Fibroblast of upper back skin (primary cell): ENCODE measurements at regions not wholly inside any gene's neighbourhood (a gene's known extent, or its start where the extent isn't known, plus 50 kb on each side); places are given as distances from the start of the nearest gene placed in this dataset.

Experiments used
- DNase-seq: peaks from one replicate; pipeline ENCODE4 v3.0.0-alpha.2; 2013

GRCh38 chr4:65120287-65120686, 550.0 kb downstream of the EPHA5 start:
- DNase-seq, result no peak

- no peak for DNase-seq
Measured at GRCh38 chr4:65102419-65102818, 567.9 kb downstream of the EPHA5 start.

GRCh38 chr4:65096630-65097029, 573.7 kb downstream of the EPHA5 start:
- no peak for DNase-seq

- no peak for DNase-seq
Measured at GRCh38 chr4:65089666-65090065, 580.6 kb downstream of the EPHA5 start.

- DNase-seq, result no peak
Measured at GRCh38 chr4:65083076-65083475, 587.2 kb downstream of the EPHA5 start.

- DNase-seq, result no peak
Measured at GRCh38 chr4:65071564-65071963, 598.7 kb downstream of the EPHA5 start.

GRCh38 chr4:65069177-65069576, 601.1 kb downstream of the EPHA5 start:
- DNase-seq, result no peak

GRCh38 chr4:65066106-65066505, 604.2 kb downstream of the EPHA5 start:
- no peak for DNase-seq

GRCh38 chr4:65063601-65064000, 606.7 kb downstream of the EPHA5 start:
- no peak for DNase-seq

GRCh38 chr4:65050786-65051185, 619.5 kb downstream of the EPHA5 start:
- no peak for DNase-seq

- no peak for DNase-seq
Measured at GRCh38 chr4:65046192-65047133, 623.8 kb downstream of the EPHA5 start.

- DNase-seq, result no peak
Measured at GRCh38 chr4:65033899-65034298, 624.6 kb upstream of the TECRL start.

- no peak for DNase-seq
Measured at GRCh38 chr4:65028592-65028991, 619.3 kb upstream of the TECRL start.

- no peak for DNase-seq
Measured at GRCh38 chr4:65023883-65024670, 614.8 kb upstream of the TECRL start.

GRCh38 chr4:65023081-65023480, 613.8 kb upstream of the TECRL start:
- no peak for DNase-seq

- no peak for DNase-seq
Measured at GRCh38 chr4:65021737-65022136, 612.5 kb upstream of the TECRL start.

GRCh38 chr4:65021149-65021548, 611.9 kb upstream of the TECRL start:
- no peak for DNase-seq

- no peak for DNase-seq
Measured at GRCh38 chr4:65019775-65020174, 610.5 kb upstream of the TECRL start.

GRCh38 chr4:65018313-65018712, 609.1 kb upstream of the TECRL start:
- no peak for DNase-seq

GRCh38 chr4:65014078-65014477, 604.8 kb upstream of the TECRL start:
- no peak for DNase-seq

- peak; percentile 22 for DNase-seq
Measured at GRCh38 chr4:65007841-65008439, 598.7 kb upstream of the TECRL start.

- DNase-seq, result no peak
Measured at GRCh38 chr4:64975177-64975576, 565.9 kb upstream of the TECRL start.

- DNase-seq, result no peak
Measured at GRCh38 chr4:64969081-64969480, 559.8 kb upstream of the TECRL start.

- DNase-seq, result no peak
Measured at GRCh38 chr4:64967286-64967685, 558.0 kb upstream of the TECRL start.
